ENCODE measurements at regions not wholly inside any gene's neighbourhood (a gene's known extent, or its start where the extent isn't known, plus 50 kb on each side); places are given as distances from the start of the nearest gene placed in this dataset.
"Not testable (repeated sequence)": the region's sequence is repeated elsewhere in the genome, so short reads cannot be mapped to it uniquely, and the experiment has no call there.

DNA sequence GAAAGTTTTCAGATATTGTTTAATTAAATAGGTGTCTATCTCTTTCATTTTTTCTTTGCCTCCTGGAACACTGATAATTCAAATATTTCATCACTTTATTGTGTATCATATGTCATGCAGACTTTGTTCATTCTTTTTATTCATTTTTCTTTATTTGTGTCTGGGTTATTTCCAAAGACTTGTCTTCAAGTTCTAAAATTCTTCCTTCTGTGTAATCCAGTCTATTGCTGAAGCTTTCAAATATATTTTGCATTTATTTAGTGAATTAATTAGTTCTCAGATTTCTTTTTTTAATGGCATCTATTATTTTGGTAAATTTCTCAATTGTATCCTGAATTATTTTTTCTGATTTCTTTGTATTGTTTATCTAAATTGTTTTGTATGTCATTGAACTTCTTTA is 70.1 kb downstream of the ZNF330 start:
- DNase-seq, result no peak

GRCh38 chr4:141294306-141294705 is 73.6 kb downstream of the ZNF330 start:
- DNase-seq, result no peak

GRCh38 chr4:141301216-141301615 is 80.5 kb downstream of the ZNF330 start:
- DNase-seq, result no peak

- DNase-seq, result no peak
Measured at GRCh38 chr4:141302924-141303323, 82.2 kb downstream of the ZNF330 start.

DNA sequence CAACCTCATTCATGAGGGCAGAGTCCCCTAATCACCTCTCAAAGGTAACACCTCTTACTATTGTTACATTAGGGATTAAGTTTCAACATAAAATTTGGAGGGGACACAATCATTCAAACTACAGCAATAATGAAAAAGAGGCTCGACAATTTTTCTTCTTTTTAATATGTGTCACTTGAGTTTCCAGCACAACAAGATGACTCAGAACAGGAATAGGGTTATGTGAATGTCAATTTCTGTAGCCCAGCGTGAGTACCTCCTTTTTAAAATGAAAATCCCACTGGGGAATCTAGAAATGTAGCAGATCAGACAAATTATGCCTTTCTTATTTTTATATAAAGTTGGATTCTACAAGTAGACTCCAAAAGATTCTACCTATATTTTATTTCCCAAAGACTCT is 83.7 kb downstream of the ZNF330 start:
- no peak for DNase-seq

DNA sequence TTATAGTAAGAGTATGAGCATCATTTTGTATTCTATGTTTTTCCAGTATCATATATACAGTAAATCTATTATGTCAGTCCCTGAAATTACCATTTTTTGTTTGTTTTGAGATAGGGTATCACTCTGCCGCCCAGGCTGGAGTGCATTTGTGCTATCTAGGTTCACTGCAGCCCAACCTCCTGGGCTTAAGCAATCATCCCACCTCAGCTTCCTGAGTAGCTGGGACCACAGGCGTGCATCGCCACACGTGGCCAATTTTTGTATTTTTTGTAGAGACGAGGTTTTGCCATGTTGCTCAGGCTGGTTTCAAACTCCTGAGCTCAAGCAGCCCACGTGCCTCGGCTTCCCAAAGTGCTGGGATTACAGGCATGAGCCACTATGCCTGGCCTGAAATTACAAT is 85.6 kb downstream of the ZNF330 start:
- DNase-seq, result no peak

DNA sequence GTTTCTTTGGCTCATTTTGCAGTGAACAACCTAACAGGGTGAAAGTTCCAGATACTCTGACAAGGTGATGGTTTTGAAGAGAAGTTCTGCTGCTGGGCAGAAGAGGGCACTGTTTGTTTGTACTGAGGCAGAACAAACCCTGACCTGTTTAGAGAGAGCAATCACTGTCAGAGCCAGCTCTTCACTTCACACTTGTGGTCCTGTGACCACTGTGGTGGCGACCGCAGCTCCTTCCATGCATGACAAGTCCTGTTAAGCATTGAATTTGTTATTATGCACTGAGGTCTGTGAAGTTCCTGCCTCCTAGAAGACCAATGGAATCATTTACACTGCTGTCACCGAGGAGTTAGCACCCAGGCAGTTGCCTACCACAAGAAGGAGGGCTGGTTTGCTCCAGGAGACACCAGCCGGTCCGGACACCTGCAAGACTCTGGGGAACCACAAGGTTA is 86.6 kb downstream of the ZNF330 start:
- DNase-seq, result no peak

- DNase-seq, result no peak
Measured at GRCh38 chr4:141309874-141310273, 89.2 kb downstream of the ZNF330 start.

GRCh38 chr4:141311246-141312204 is 90.8 kb downstream of the ZNF330 start:
- no peak for DNase-seq

DNA sequence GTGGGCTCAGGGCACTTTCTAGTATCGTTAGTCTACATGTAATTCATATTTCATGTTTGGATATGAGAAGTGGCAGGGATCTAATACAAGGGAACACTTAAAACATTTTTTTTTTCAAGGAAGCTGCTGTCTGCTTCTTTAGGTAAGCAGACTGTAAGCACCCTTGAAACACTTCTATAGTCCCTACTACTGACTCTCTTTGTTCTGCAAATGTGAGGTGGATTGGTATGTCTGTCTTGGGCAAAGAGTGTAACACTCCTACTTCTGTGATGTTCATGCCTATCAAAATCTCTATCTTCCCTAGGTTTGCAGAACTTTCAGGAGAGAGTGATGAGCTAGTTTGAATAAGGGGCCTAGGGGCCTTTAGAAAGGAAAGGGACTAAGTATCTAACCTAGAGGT is 93.9 kb downstream of the ZNF330 start:
- no peak for DNase-seq

DNA sequence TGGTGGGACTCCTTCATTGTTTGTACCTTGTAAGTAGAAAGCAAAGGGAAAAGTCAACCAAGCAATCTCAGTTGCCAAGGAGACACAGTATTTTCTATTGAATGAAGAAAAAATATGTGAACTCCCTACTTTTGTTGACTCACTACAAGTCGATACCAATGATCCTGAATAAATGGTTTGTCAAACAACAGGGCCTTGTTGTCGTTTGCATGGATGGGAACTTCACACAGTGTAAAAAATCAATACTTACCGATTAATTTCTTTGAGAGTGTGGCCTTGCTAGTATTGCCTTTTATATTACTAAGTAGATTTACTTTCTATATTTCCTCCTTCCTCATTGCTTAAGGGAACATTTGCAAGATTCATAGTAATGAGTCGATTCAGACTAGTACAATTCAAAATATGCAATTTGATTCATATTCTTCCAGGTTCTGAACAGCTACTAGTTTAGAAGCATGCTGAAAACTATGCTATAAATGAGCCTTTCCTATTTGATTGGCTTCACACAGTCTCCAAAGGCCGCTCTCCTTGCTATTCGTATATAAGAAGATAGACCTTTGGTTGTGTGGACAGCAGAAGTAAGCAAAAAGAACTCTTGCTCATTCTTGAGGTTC is 108.0 kb downstream of the ZNF330 start:
- DNase-seq, result no peak

GRCh38 chr4:141329174-141329569 is 108.5 kb downstream of the ZNF330 start:
- no peak for DNase-seq

DNA sequence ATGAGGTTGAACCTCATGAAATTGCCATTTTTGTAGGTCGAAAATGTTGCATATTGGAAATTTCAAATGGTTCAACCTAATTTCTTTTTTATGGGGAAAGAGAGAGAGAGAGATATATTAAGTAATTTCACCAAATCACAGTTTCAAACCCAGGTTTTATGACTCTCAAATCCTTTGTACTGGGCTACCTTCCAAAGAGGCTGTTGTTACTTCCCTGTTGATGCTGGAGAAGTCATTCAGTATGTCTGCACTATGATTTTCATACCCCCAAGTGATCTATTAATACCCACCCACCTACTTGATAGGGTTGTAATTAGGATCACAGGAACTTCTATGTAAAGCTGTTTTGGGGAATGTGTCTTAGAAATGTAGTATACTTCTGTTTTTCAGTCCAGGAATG is 109.9 kb downstream of the ZNF330 start:
- DNase-seq, result no peak

GRCh38 chr4:141331534-141332358 is 111.1 kb downstream of the ZNF330 start:
- no peak for DNase-seq

DNA sequence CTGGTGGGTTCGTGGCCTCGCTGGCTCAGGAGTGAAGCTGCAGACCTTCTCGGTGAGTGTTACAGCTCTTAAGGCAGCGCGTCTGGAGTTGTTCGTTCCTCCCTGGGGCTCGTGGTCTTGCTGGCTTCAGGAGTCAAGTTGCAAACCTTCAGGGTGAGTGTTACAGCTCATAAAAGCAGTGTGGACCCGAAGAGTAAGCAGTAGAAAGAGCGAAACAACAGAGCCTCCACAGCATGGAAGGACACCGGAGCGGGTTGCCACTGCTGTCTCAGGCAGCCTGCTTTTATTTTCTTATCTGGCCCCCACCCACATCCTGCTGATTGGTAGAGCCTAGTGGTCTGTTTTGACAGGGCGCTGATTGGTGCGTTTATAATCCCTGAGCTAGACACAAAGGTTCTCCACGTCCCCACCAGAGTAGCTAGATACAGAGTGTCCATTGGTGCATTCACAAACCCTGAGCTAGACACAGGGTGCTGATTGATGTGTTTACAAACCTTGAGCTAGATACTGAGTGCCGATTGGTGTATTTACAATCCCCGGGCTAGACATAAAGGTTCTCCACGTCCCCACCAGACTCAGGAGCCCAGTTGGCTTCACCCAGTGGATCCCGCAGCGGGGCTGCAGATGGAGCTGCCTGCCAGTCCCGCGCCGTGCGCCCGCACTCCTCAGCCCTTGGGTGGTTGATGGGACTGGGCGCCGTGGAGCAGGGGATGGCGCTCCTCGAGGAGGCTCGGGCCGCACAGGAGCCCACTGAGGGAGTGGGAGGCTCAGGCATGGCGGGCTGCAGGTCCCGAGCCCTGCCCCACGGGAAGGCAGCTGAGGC is 111.9 kb downstream of the ZNF330 start:
- not testable (repeated sequence) for DNase-seq

GRCh38 chr4:141333456-141334230 is 112.9 kb downstream of the ZNF330 start:
- DNase-seq, result not testable (repeated sequence)

DNA sequence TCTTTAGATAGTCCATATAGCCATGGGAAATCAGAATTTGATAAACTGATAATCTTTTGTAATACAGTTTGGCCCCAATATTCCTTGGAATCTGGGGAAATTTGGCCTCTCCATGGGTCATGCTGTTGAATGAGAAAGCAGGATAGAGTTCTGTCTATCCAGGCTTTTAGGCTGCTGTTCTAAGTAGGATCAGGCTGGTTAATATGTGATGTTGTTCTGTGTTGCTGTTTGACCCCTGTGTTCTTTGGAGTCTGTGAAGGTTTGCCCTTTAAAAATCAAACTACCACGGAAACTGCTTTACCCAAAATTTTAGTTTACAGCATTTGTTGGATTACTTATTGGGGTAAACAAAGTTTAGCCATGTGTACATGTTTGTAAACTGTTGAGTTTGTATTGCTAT is 114.5 kb downstream of the ZNF330 start:
- no peak for DNase-seq

DNA sequence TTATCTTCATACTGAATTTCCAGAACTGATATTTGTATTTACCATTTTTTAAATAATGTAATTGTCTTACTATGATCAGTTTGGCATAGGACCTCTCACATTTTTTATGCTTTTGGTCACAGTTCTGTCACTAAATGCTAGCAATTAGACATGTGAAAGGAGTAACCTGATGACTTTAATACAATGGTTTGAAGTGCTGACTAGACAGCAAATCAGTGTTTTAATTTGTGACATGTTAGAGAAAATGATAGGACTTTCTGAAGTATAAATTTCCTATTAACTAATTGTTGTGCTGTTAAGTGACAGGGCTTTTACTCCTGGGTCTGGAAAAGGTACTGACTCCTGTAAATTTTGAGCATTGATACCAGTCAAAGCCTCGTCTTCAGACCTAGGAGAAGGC is 117.5 kb downstream of the ZNF330 start:
- DNase-seq, result no peak

GRCh38 chr4:141339391-141339790 is 118.7 kb downstream of the ZNF330 start:
- DNase-seq, result no peak

- no peak for DNase-seq
Measured at GRCh38 chr4:141339966-141340365, 119.3 kb downstream of the ZNF330 start.

DNA sequence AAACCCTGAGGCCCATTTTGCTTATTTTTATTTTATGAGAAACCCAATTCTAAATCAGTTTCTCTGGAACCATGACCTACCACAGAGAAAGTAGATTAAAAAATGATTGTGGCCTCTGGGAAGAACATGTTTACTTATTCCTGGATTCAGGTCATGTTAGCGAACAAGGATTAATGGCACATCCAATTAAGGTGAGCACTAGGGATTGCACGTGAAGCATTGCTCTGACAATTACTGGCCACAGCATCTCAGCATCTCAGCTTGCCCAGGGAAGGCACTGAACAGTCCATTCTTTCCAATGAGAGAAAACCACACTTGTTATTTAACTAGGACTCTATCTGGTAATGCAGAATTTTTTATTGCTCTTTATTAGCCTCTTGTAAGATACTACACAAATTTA is 119.8 kb downstream of the ZNF330 start:
- no peak for DNase-seq

DNA sequence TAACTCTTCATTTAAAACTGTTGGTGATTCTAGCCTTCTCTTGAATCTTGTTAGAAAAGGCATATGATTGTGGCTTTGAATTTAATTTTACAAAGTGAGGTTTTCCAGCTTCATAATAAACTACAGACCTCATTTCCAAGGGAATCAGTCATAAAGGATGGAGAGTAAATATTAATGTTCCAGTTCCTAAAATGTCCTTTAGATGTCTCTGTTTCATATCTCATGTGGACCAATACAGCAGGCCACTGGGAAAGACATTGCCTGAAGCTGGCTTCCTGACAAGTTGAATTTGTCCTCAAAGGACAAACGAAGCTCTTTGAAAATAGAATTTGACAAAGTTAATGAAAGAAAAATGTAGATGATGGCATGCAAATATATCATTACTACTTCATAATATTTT is 125.4 kb downstream of the ZNF330 start:
- DNase-seq, result no peak

All from GOT3 (cell line).